ENCODE measurements at regions not wholly inside any gene's neighbourhood (a gene's known extent, or its start where the extent isn't known, plus 50 kb on each side); places are given as distances from the start of the nearest gene placed in this dataset.

- Histone ChIP-seq H3K9me3 (replicated peaks in 1 of 2; ENCODE audit: control insufficient read depth in 1 of 2, insufficient read depth in 1 of 2, low read length in 2 of 2) (peaks cover 0 to 3% of the 10 kb centered on the region in 2 donors), H2AFZ (ENCODE audit: insufficient read depth, low read depth, low read length, poor library complexity, severe bottlenecking) (no peak overlapping the region), H4K20me1 (ENCODE audit: insufficient read depth, low read length) (no peaks in the 10 kb centered on the region), H3K27ac (ENCODE audit: low read depth in 1 of 2, low read length in 2 of 2) (no peak overlapping the region), H3K4me2 (replicated peaks; ENCODE audit: extremely low read depth, low read length, poor library complexity, severe bottlenecking) (no peak overlapping the region), H3K9ac (ENCODE audit: insufficient read depth, low read length, poor library complexity, severe bottlenecking) (no peak overlapping the region), H3K4me3 (replicated peaks in 1 of 3; ENCODE audit: low read depth in 2 of 3, low read length in 3 of 3) (no peak overlapping the region), H3K79me2 (ENCODE audit: insufficient read depth, low read length) (no peaks in the 10 kb centered on the region), H3K36me3 (replicated peaks in 1 of 2; ENCODE audit: control insufficient read depth in 1 of 2, insufficient read depth in 2 of 2, low read length in 2 of 2) (no peaks in the 10 kb centered on the region), H3K27me3 (ENCODE audit: control insufficient read depth in 2 of 2, insufficient read depth in 2 of 2, low read length in 2 of 2) (no peaks in the 10 kb centered on the region), H3K4me1 (ENCODE audit: control insufficient read depth in 1 of 2, insufficient read depth in 2 of 2, low read length in 2 of 2) (no peaks in the 10 kb centered on the region)
- no peak overlapping the region for H3K4me3 Mint-ChIP-seq
- DNase-seq: no peak
- intact Hi-C loops (cut with micrococcal nuclease): no loop called here
- no peak for TF ChIP-seq CTCF (IDR thresholded peaks at IDR 0.05)
- H3K36me3 Mint-ChIP-seq: no peaks in the 10 kb centered on the region
- H3K27ac Mint-ChIP-seq: no peak overlapping the region
- WGBS (ENCODE audit: insufficient coverage): 43% methylated on average over 4 of the region's 5 CpGs
- H3K27me3 Mint-ChIP-seq (ENCODE audit: low read depth in 3 of 3): peaks cover under 1 to 7% (median 5%) of the 10 kb centered on the region in 3 donors
- peaks cover 0 to 7% (median 0%) of the 10 kb centered on the region in 7 donors for H3K9me3 Mint-ChIP-seq
- peaks cover 5% of the 10 kb centered on the region for H3K4me1 Mint-ChIP-seq
These were observed 259.2 kb upstream of the KAZN start for GRCh38 chr1:14339288-14339687.

- Histone ChIP-seq H3K9me3 (replicated peaks in 1 of 2; ENCODE audit: control insufficient read depth in 1 of 2, insufficient read depth in 1 of 2, low read length in 2 of 2) (no peaks in the 10 kb centered on the region), H3K4me1 (ENCODE audit: control insufficient read depth in 1 of 2, insufficient read depth in 2 of 2, low read length in 2 of 2) (no peaks in the 10 kb centered on the region), H3K4me3 (replicated peaks in 1 of 3; ENCODE audit: low read depth in 2 of 3, low read length in 3 of 3) (no peak overlapping the region), H3K9ac (ENCODE audit: insufficient read depth, low read length, poor library complexity, severe bottlenecking) (no peak overlapping the region), H2AFZ (ENCODE audit: insufficient read depth, low read depth, low read length, poor library complexity, severe bottlenecking) (no peak overlapping the region), H4K20me1 (ENCODE audit: insufficient read depth, low read length) (no peaks in the 10 kb centered on the region), H3K4me2 (replicated peaks; ENCODE audit: extremely low read depth, low read length, poor library complexity, severe bottlenecking) (no peak overlapping the region), H3K79me2 (ENCODE audit: insufficient read depth, low read length) (no peaks in the 10 kb centered on the region), H3K36me3 (replicated peaks in 1 of 2; ENCODE audit: control insufficient read depth in 1 of 2, insufficient read depth in 2 of 2, low read length in 2 of 2) (no peaks in the 10 kb centered on the region), H3K27me3 (ENCODE audit: control insufficient read depth in 2 of 2, insufficient read depth in 2 of 2, low read length in 2 of 2) (no peaks in the 10 kb centered on the region), H3K27ac (ENCODE audit: low read depth in 1 of 2, low read length in 2 of 2) (no peak overlapping the region)
- H3K36me3 Mint-ChIP-seq: no peaks in the 10 kb centered on the region
- H3K4me3 Mint-ChIP-seq: no peak overlapping the region
- intact Hi-C loops (cut with micrococcal nuclease): no loop called here
- no peak for TF ChIP-seq CTCF (IDR thresholded peaks at IDR 0.05)
- no peak overlapping the region for H3K27ac Mint-ChIP-seq
- DNase-seq: no peak
- no peaks in the 10 kb centered on the region for H3K4me1 Mint-ChIP-seq
- peaks cover 3 to 5% (median 5%) of the 10 kb centered on the region in 3 donors for H3K27me3 Mint-ChIP-seq (ENCODE audit: low read depth in 3 of 3)
- 80% methylated on average over 2 of the region's 5 CpGs for WGBS (ENCODE audit: insufficient coverage)
- peaks cover 0 to 3% (median 0%) of the 10 kb centered on the region in 7 donors for H3K9me3 Mint-ChIP-seq
These were observed 258.3 kb upstream of the KAZN start for GRCh38 chr1:14340002-14340785.
